Activated naive CD8-positive, alpha-beta T cell (primary cell): ENCODE measurements at regions not wholly inside any gene's neighbourhood (a gene's known extent, or its start where the extent isn't known, plus 50 kb on each side); places are given as distances from the start of the nearest gene placed in this dataset.
"Not testable (repeated sequence)": the region's sequence is repeated elsewhere in the genome, so short reads cannot be mapped to it uniquely, and the experiment has no call there.

ENCODE experiments used
- H3K27ac Mint-ChIP-seq: one replicate; pipeline ENCODE4 v1.8.0; 2021; ENCODE audit warnings: mixed read lengths
- H3K27me3 Mint-ChIP-seq: one replicate; pipeline ENCODE4 v1.8.0; 2021; ENCODE audit warnings: mixed read lengths
- H3K36me3 Mint-ChIP-seq: one replicate; pipeline ENCODE4 v1.8.0; 2021; ENCODE audit warnings: mixed read lengths
- H3K4me1 Mint-ChIP-seq: one replicate; pipeline ENCODE4 v1.8.0; 2021; ENCODE audit warnings: low read depth, mixed read lengths
- H3K4me3 Mint-ChIP-seq: one replicate; pipeline ENCODE4 v1.8.0; 2021; ENCODE audit warnings: mild to moderate bottlenecking, mixed read lengths
- H3K9me3 Mint-ChIP-seq: one replicate; pipeline ENCODE4 v1.8.0; 2021; ENCODE audit warnings: low read depth, mixed read lengths

- Mint-ChIP-seq H3K27ac (no peak overlapping the region), H3K4me1 (peaks cover 9% of the 10 kb centered on the region), H3K36me3 (no peaks in the 10 kb centered on the region), H3K27me3 (peaks cover 10% of the 10 kb centered on the region), H3K4me3 (no peak overlapping the region), H3K9me3 (no peaks in the 10 kb centered on the region)
Observed at GRCh38 chr3:24682141-24682547, 187.5 kb upstream of the THRB start.

- peaks cover 8% of the 10 kb centered on the region for H3K4me1 Mint-ChIP-seq
- H3K27ac Mint-ChIP-seq = no peak overlapping the region
- H3K36me3 Mint-ChIP-seq = no peaks in the 10 kb centered on the region
- H3K4me3 Mint-ChIP-seq = no peak overlapping the region
- H3K9me3 Mint-ChIP-seq = no peaks in the 10 kb centered on the region
- H3K27me3 Mint-ChIP-seq = peaks cover 9% of the 10 kb centered on the region
Observed at GRCh38 chr3:24683090-24683489, 188.4 kb upstream of the THRB start.

GRCh38 chr3:24683633-24684384 lies 189.2 kb upstream of the THRB start:
- H3K27ac Mint-ChIP-seq = no peak overlapping the region
- H3K36me3 Mint-ChIP-seq = no peaks in the 10 kb centered on the region
- no peaks in the 10 kb centered on the region for H3K9me3 Mint-ChIP-seq
- H3K4me3 Mint-ChIP-seq = no peak overlapping the region
- peaks cover under 1% of the 10 kb centered on the region for H3K4me1 Mint-ChIP-seq
- peaks cover 9% of the 10 kb centered on the region for H3K27me3 Mint-ChIP-seq

GRCh38 chr3:24684506-24685023 lies 189.9 kb upstream of the THRB start:
- H3K27ac Mint-ChIP-seq = no peak overlapping the region
- H3K4me1 Mint-ChIP-seq = no peaks in the 10 kb centered on the region
- H3K36me3 Mint-ChIP-seq = no peaks in the 10 kb centered on the region

GRCh38 chr3:24686808-24687207 lies 192.2 kb upstream of the THRB start:
- Mint-ChIP-seq H3K36me3 (no peaks in the 10 kb centered on the region), H3K4me3 (no peak overlapping the region), H3K27me3 (peaks cover 4% of the 10 kb centered on the region), H3K27ac (no peak overlapping the region), H3K4me1 (no peaks in the 10 kb centered on the region), H3K9me3 (no peaks in the 10 kb centered on the region)

More at GRCh38 chr3:24684506-24685023, 189.9 kb upstream of the THRB start:
- Mint-ChIP-seq H3K27me3 (peaks cover 9% of the 10 kb centered on the region), H3K4me3 (no peak overlapping the region), H3K9me3 (no peaks in the 10 kb centered on the region)

GRCh38 chr3:24687671-24688070 lies 193.0 kb upstream of the THRB start:
- no peaks in the 10 kb centered on the region for H3K9me3 Mint-ChIP-seq
- H3K36me3 Mint-ChIP-seq = no peaks in the 10 kb centered on the region
- no peak overlapping the region for H3K27ac Mint-ChIP-seq
- no peaks in the 10 kb centered on the region for H3K4me1 Mint-ChIP-seq
- peaks cover 4% of the 10 kb centered on the region for H3K27me3 Mint-ChIP-seq
- no peak overlapping the region for H3K4me3 Mint-ChIP-seq

GRCh38 chr3:24688446-24689148 lies 193.9 kb upstream of the THRB start:
- Mint-ChIP-seq H3K27ac (no peak overlapping the region), H3K9me3 (no peaks in the 10 kb centered on the region), H3K4me3 (no peak overlapping the region), H3K4me1 (no peaks in the 10 kb centered on the region), H3K36me3 (no peaks in the 10 kb centered on the region), H3K27me3 (peaks cover 4% of the 10 kb centered on the region)

- Mint-ChIP-seq H3K9me3 (no peaks in the 10 kb centered on the region), H3K4me1 (no peaks in the 10 kb centered on the region), H3K4me3 (no peak overlapping the region), H3K27ac (no peak overlapping the region), H3K36me3 (no peaks in the 10 kb centered on the region), H3K27me3 (peaks cover 4% of the 10 kb centered on the region)
Observed at GRCh38 chr3:24689353-24689752, 194.7 kb upstream of the THRB start.

- no peaks in the 10 kb centered on the region for H3K27me3 Mint-ChIP-seq
- no peaks in the 10 kb centered on the region for H3K4me1 Mint-ChIP-seq
- H3K9me3 Mint-ChIP-seq = peaks cover 5% of the 10 kb centered on the region
- H3K4me3 Mint-ChIP-seq = no peak overlapping the region
- no peaks in the 10 kb centered on the region for H3K36me3 Mint-ChIP-seq
- no peak overlapping the region for H3K27ac Mint-ChIP-seq
Observed at GRCh38 chr3:24690777-24691176, 196.1 kb upstream of the THRB start.

- not testable (repeated sequence) for H3K4me1 Mint-ChIP-seq
Observed at GRCh38 chr3:24699078-24699477, 204.4 kb upstream of the THRB start.

GRCh38 chr3:24704496-24704895 lies 209.8 kb upstream of the THRB start:
- H3K9me3 Mint-ChIP-seq = peaks cover 3% of the 10 kb centered on the region
- H3K4me1 Mint-ChIP-seq = no peaks in the 10 kb centered on the region
- H3K4me3 Mint-ChIP-seq = no peak overlapping the region
- no peaks in the 10 kb centered on the region for H3K36me3 Mint-ChIP-seq
- H3K27me3 Mint-ChIP-seq = peaks cover 6% of the 10 kb centered on the region
- H3K27ac Mint-ChIP-seq = no peak overlapping the region

More at GRCh38 chr3:24699078-24699477, 204.4 kb upstream of the THRB start:
- not testable (repeated sequence) for H3K27me3 Mint-ChIP-seq, H3K4me3 Mint-ChIP-seq, H3K36me3 Mint-ChIP-seq, H3K27ac Mint-ChIP-seq, H3K9me3 Mint-ChIP-seq

GRCh38 chr3:24707936-24708335 lies 213.3 kb upstream of the THRB start:
- Mint-ChIP-seq H3K9me3 (peaks cover 3% of the 10 kb centered on the region), H3K4me1 (no peaks in the 10 kb centered on the region), H3K36me3 (no peaks in the 10 kb centered on the region), H3K4me3 (no peak overlapping the region), H3K27ac (no peak overlapping the region), H3K27me3 (peaks cover 5% of the 10 kb centered on the region)

GRCh38 chr3:24709956-24710355 lies 215.3 kb upstream of the THRB start:
- Mint-ChIP-seq H3K4me3 (no peak overlapping the region), H3K9me3 (peaks cover 3% of the 10 kb centered on the region), H3K36me3 (no peaks in the 10 kb centered on the region), H3K27ac (no peak overlapping the region), H3K27me3 (peaks cover 2% of the 10 kb centered on the region), H3K4me1 (no peaks in the 10 kb centered on the region)

GRCh38 chr3:24713516-24713915 lies 218.9 kb upstream of the THRB start:
- no peak overlapping the region for H3K27ac Mint-ChIP-seq
- no peaks in the 10 kb centered on the region for H3K27me3 Mint-ChIP-seq
- no peaks in the 10 kb centered on the region for H3K36me3 Mint-ChIP-seq
- no peaks in the 10 kb centered on the region for H3K4me1 Mint-ChIP-seq
- peaks cover 3% of the 10 kb centered on the region for H3K9me3 Mint-ChIP-seq
- no peak overlapping the region for H3K4me3 Mint-ChIP-seq

GRCh38 chr3:24714436-24714835 lies 219.8 kb upstream of the THRB start:
- Mint-ChIP-seq H3K4me1 (no peaks in the 10 kb centered on the region), H3K36me3 (no peaks in the 10 kb centered on the region), H3K27me3 (no peaks in the 10 kb centered on the region), H3K4me3 (no peak overlapping the region), H3K9me3 (no peaks in the 10 kb centered on the region), H3K27ac (no peak overlapping the region)
